ENCODE measurements at regions not wholly inside any gene's neighbourhood (a gene's known extent, or its start where the extent isn't known, plus 50 kb on each side); places are given as distances from the start of the nearest gene placed in this dataset.

DNA sequence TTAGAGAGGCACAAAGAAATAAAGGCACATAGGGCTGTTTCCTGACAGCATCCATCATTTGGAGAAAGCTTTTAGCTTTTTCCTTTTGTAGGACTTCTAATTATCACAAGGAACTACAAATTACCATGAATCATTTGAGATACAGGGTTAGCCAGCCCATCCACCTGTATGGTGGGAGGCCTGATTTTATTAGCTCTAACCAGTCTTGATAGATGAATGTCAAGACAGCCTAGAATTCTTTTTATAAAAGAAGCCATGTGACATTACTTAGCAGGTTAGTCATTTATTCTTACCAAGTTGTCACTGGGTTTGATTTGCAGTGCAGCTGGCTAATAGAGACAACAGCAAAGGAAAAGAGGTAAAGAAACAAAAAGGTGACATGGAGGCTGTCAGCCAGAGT, 618.1 kb downstream of the ZNF385D start:
- DNase-seq = no peak

DNA sequence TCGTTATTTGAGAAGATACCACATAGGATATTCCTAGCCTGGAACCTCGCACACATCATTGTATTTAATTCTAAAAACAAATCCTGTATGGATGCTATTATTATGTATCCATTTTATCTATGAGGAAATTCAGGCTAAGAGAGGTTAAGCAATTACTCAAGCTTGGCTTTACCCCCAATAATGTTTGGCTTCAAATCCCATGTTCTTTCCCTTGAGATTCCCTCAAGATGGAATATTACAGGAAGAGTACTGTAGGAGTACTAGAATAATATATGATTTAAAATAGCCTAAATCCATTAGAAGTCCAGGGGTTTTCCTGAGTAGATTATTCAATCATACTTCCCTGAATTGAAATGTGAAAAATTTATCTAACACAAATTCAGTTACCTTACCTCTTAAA, 630.2 kb downstream of the ZNF385D start:
- DNase-seq = no peak

DNA sequence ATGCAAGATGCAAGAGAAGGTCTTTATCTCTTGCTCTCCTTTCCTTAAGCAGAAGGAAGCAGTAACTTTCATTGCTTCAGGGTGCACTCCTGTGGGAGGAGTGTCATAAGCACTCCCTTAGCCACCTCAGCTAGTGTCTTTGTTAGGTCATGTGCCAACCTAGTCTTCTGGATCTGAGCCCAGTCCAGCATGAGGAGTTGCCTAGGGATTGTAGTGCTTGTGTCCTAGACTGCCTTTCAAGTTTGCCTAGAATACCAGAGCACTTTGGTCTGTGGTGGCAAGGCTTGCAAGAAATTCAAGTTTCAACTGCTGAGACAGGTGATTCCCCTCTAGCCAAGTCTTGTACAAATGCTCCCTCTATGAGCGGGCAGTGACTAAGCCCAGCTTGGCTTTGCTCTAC, 633.6 kb downstream of the ZNF385D start:
- DNase-seq = no peak

GRCh38 chr3:21109056-21109455, 642.0 kb downstream of the ZNF385D start:
- no peak for DNase-seq

- no peak for DNase-seq
Measured at GRCh38 chr3:21105784-21106183, 645.2 kb downstream of the ZNF385D start.

GRCh38 chr3:21100656-21101359, 650.2 kb downstream of the ZNF385D start:
- no peak for DNase-seq

DNA sequence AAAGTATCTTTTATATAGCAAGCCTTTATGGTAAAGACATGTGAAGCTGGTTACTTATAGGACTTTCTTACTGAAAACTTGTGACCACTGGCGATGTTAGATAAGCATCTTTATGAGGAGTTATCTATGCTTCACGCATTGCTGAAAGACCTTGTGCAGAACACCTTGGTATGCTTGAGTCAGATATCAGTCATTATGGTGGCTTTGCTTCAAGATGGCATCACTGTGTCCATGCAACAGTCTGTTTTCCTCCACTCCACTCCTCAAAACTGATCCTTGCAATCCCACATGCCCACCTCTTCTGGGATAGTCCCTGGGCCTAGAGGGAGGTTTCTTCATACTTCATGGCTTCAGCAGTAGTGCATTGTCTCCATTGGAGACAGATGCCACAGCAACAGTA, 656.3 kb downstream of the ZNF385D start:
- DNase-seq = no peak

DNA sequence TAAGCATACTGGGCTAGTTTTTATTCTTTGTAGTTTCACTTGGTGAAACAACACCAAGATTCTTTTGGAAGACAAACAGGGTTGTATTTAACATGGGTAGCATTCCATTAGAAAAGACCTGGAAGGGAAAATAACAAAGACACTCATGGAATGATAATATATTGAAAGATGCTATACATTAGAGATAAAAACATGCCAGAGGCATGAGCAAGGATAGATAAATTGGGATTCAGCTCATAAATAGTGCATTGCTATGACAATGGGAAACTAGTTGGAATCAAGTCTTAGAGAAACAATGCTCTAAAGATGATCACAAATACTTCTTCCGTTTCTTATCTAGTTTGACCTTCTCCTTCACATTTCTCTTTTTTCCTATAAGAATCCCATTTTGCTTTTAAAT, 677.4 kb downstream of the ZNF385D start:
- DNase-seq = no peak

- DNase-seq = no peak
Measured at GRCh38 chr3:21067031-21067813, 683.8 kb downstream of the ZNF385D start.

DNA sequence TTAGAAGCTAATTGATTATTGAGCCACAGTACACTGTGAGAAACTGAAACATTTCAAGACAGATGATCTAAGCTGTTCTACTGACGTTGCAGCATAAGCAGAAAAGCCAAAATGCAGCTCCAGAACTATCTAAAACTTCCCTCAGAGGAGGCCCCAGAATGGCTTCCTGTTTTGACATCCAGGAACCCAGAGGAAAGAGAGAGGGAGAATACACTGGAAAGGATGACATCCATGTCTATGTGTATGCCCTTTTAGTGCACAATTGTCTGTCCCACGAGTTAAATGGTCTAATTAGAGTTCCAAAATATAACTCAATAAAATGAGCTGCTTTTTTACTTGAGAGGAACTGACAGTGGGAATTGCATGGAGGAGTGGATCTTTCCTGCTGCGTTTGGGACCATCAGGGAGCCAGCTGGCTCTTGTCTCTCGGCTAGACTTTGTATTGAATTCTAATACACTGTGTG, 688.1 kb downstream of the ZNF385D start:
- no peak for DNase-seq

DNA sequence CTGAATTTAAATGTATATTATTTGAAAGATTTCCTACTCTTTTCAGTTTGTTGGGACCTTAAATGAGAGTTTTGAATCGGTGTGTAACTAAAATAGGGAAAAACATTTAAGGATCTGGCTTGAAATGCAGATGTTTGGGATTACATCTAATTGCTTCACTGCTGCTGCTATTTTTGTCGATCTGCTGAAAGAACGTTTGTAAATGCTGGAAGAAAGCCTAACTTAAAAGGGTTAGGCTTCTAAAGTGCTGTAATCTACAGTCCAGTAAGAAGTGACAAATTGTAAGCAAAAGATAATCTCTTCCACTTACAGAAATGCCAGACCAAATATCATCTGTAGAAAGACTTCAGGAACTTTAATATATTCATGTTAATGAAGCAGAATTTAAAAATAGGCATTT, 691.6 kb downstream of the ZNF385D start:
- no peak for DNase-seq

GRCh38 chr3:21056293-21056692, 694.7 kb downstream of the ZNF385D start:
- no peak for DNase-seq

DNA sequence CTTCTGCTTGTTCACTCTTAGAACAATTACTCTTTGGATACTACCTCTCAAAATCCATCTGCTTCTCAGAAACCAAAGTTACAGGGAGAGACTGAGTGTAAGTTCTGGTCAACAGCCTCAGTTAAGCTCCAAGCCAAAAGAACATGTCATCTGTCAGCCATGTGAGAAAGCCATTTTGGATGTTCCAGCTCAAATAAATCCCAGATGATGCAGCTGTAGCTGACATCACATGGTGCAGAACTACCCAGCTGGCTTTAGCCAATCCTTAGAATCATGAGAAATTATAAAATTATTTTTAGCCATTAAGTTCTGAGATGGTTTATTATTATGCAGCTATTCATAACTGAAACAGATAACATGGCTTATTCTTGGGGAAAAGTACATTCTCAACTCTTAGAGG, 696.0 kb downstream of the ZNF385D start:
- DNase-seq = no peak

GRCh38 chr3:21054064-21054463, 696.9 kb downstream of the ZNF385D start:
- no peak for DNase-seq

GRCh38 chr3:21049334-21050062, 701.5 kb downstream of the ZNF385D start:
- no peak for DNase-seq

GRCh38 chr3:21043139-21043538, 707.9 kb downstream of the ZNF385D start:
- DNase-seq = no peak

- DNase-seq = no peak
Measured at GRCh38 chr3:21042184-21042583, 708.8 kb downstream of the ZNF385D start.

GRCh38 chr3:21041621-21042020, 709.4 kb downstream of the ZNF385D start:
- no peak for DNase-seq

- DNase-seq = no peak
Measured at GRCh38 chr3:21036888-21037287, 714.1 kb downstream of the ZNF385D start.

DNA sequence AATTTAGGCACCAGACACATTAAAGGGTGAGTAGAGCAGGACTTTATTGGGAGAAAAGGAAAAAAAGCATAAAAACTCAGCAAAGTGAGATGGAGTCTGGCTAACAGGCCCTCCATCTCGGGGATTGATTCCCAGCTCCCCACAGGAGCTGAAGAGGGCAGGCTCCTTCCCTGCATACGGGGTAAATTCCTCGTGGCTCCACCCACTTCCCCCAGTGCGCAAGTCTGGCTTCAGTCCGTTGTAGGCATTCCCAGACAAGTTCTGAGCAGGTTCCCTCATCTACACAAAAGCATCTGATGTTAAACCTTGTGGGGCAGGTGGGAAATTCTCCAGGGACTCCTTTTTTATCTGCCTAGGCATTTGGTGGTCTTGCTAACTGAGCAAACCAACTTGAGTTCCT, 722.6 kb downstream of the ZNF385D start:
- DNase-seq = no peak

- no peak for DNase-seq
Measured at GRCh38 chr3:21024563-21024962, 726.4 kb downstream of the ZNF385D start.

DNA sequence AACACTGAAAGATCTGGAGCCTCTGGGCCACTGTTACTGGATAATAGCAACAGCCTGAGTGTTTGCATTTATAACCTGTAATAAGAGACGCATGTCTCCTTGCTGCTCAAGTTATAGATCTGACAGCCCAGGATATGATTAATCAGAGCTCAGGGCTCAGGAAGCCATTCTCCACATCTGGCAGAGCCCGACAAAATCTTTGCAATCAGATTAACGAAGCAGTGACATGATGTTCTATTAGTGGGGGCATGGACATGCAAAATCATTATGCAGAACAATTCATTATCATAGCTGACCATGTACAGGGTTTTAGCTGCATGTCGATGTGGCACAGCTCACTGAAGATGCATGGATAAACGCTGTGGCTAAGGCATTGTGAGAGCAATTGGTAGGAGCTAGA, 730.3 kb downstream of the ZNF385D start:
- no peak for DNase-seq

- no peak for DNase-seq
Measured at GRCh38 chr3:21020043-21020442, 731.0 kb downstream of the ZNF385D start.

All from GDM1 (cell line).